Anterior cingulate cortex (tissue), 58 donors: ENCODE measurements at regions not wholly inside any gene's neighbourhood (a gene's known extent, or its start where the extent isn't known, plus 50 kb on each side); places are given as distances from the start of the nearest gene placed in this dataset.
"Not testable (repeated sequence)": the region's sequence is repeated elsewhere in the genome, so short reads cannot be mapped to it uniquely, and the experiment has no call there.

Experiments used
- DNase-seq, 58 donors: peaks; one replicate each; lab custom pipeline; 2025; lab: John Stamatoyannopoulos, UW

DNA sequence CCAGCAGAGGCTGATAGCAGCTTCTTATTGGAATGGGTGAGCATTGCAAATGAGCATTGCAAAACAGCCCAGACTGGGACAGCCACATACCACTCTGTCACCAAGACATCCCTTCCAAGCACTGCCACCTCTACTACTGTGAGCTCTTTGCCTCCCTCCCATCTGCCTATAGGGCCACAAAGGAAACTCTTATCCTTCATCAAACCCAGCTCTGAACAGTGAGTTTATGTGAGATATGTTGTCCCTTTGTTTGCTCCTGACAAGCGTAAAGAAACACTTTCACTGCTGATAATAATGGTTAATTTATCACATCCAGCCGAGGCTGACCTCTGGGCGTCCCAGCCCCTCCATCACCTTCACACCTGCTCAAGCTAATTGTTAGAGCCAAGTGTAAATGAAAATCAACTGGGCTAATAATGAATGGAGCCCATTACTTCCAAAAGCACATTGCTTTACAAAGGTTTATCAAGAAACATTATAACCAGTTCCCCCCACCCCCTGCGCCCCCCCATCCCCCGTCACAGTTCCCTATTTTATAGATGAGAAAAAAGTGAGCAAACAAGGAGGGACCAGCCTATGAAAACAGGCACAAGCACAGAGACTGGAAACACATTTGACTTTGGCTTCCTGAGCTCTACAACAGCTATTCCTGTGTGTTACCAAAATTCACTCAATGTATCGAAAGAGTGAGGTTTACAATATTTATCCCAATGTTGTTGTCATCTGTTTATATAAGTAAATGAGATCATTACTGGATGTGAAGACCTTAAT lies 146.3 kb downstream of the ANXA2 start:
- DNase-seq = no peak

GRCh38 chr15:60254416-60254815 lies 143.4 kb downstream of the ANXA2 start:
- DNase-seq = no peak

GRCh38 chr15:60255390-60255789 lies 142.4 kb downstream of the ANXA2 start:
- DNase-seq = no peak

GRCh38 chr15:60257591-60258159 lies 140.1 kb downstream of the ANXA2 start:
- no peak for DNase-seq

GRCh38 chr15:60259469-60259868 lies 138.3 kb downstream of the ANXA2 start:
- no peak for DNase-seq

DNA sequence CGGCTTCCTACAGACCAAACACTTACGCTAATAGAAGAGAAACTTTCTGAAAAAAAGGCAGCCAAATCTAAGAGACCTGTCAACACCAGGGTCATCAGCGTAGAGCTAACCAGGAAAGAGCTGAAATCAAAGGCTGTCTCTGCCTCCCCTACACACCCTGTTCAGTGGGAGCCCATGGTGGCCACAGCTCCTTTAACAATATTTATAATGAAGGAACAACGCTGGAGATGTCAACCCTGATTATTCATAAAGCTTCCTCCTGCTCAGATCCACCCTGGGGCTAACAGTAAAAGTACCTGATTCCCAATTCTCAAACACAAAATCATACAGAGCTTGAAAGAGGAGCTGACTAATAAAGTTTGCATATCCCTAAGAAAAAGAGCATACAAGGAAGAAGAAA lies 133.7 kb downstream of the ANXA2 start:
- DNase-seq = no peak

GRCh38 chr15:60264566-60264965 lies 133.2 kb downstream of the ANXA2 start:
- DNase-seq = no peak

DNA sequence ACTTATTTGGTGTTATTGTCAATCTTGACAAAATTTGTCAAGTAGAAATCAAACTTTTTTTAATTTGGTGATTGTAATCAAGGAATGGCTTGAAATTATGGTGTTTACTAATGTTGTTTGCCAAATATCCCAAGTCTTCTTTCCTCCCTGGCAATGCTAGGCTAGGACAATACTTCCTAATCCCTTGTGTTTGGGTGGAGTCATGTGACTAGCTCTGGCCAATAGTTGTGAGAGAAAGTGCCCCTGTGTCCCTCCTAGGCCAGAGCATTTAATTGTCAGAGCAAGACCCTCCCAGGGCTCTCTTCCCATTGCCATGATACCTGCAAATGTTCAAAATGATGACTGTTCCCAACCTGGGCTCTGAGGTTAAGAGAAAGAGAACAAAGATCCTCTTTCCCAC lies 132.7 kb downstream of the ANXA2 start:
- no peak for DNase-seq

GRCh38 chr15:60272623-60273022 lies 125.2 kb downstream of the ANXA2 start:
- no peak for DNase-seq

- DNase-seq = no peak
These were observed 122.2 kb downstream of the ANXA2 start for GRCh38 chr15:60275624-60276023.

DNA sequence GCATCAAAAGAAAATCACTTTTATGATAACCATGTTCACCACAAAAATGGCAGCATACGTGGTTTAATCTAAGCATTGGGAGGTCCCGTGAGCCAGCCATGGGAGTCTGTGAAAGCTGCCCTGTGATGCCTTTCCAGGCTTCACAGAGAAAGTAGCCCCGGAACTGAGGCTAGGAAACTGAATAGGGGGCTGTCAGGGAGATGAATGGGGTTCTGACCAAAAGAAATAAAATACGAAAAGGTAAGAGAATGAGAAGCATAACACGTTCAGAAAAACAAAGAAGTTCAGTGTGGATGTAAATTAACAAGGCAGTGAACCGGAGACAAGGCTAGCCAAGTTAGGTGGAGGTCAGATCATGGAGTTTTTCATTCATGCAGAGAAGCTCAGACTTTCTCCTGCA lies 118.9 kb downstream of the ANXA2 start:
- DNase-seq = no peak

GRCh38 chr15:60280259-60280658 lies 117.5 kb downstream of the ANXA2 start:
- no peak for DNase-seq

GRCh38 chr15:60283936-60284335 lies 113.8 kb downstream of the ANXA2 start:
- DNase-seq = no peak

GRCh38 chr15:60295901-60296300 lies 101.9 kb downstream of the ANXA2 start:
- not testable (repeated sequence) for DNase-seq

DNA sequence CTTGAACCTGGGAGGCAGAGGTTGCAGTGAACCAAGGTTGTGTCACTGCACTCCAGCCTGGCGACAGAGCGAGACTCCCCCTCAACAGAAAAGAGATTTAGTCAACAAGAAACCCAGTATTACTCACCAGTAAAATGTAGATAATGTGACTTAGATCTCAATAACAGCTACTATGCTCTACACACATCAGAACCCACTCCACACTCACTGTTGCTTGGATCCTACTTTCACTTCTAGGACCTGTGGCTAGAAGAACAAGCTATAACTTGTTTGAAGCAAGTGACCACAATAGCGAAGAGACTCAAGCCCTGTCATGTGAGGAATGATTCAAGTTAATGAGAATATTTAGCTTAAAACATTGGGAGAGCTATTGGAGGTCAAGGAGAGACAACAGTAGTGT lies 100.7 kb downstream of the ANXA2 start:
- DNase-seq = no peak
